ENCODE measurements at regions not wholly inside any gene's neighbourhood (a gene's known extent, or its start where the extent isn't known, plus 50 kb on each side); places are given as distances from the start of the nearest gene placed in this dataset.

GRCh38 chr3:103947062-103947461 is 1419.6 kb upstream of the ALCAM start:
- TF ChIP-seq ZFP3 (CRISPR knock-in tag; IDR thresholded peaks at IDR 0.05) (no peak), ARNTL (CRISPR knock-in tag; IDR thresholded peaks at IDR 0.05; ENCODE audit: borderline replicate concordance, low read depth) (no peak), GLIS3 (CRISPR knock-in tag; IDR thresholded peaks at IDR 0.05) (no peak), ZC3H10 (CRISPR knock-in tag; IDR thresholded peaks at IDR 0.05) (no peak), ZNF565 (CRISPR knock-in tag; conservative IDR thresholded peaks at IDR 0.05; ENCODE audit: low read depth) (no peak)
